Right lobe of liver (tissue), 6 donors: ENCODE measurements at regions not wholly inside any gene's neighbourhood (a gene's known extent, or its start where the extent isn't known, plus 50 kb on each side); places are given as distances from the start of the nearest gene placed in this dataset.

Experiments
- ATAC-seq, 4 donors: fragments of 200-7000 bp; cut with Tn5 transposase; one replicate each; pipeline ENCODE4 v1.9.1; 2020; ENCODE audit warnings: mild to moderate bottlenecking in 4 of 4, moderate library complexity in 4 of 4
- DNase-seq, 3 donors: peaks; one replicate each; pipeline ENCODE4 v3.0.0-alpha.2; 2020
- H3K27ac ChIP-seq, 3 donors: fragments of 200-600 bp; one replicate each; pipeline ENCODE4 v1.8.0; 2022
- H3K27me3 ChIP-seq, 2 donors: fragments of 200-600 bp; one replicate each; pipeline ENCODE4 v1.8.0; 2022
- H3K36me3 ChIP-seq, 4 donors: fragments of 200-600 bp; sonication (generic) in 1 of 4; one replicate each; pipeline versions ENCODE4 v1.5.1 to v1.8.0; 2017 to 2022; ENCODE audit warnings: control low read depth in 1 of 4
- H3K4me1 ChIP-seq, 4 donors: fragments of 200-600 bp; sonication (generic) in 1 of 4; one replicate each; pipeline versions ENCODE4 v1.5.1 to v1.8.0; 2017 to 2022; ENCODE audit warnings: control low read depth in 1 of 4
- H3K4me3 ChIP-seq, 3 donors: fragments of 200-600 bp; one replicate each; pipeline ENCODE4 v1.8.0; 2022
- H3K9me3 ChIP-seq, 4 donors: fragments of 200-600 bp; sonication (generic) in 1 of 4; one replicate each; pipeline versions ENCODE4 v1.5.1 to v1.8.0; 2017 to 2022; ENCODE audit warnings: control low read depth in 1 of 4
- POLR2A ChIP-seq: fragments of 450-650 bp; IDR thresholded peaks from one replicate; pipeline ENCODE4 v1.6.1; 2017; ENCODE audit warnings: antibody characterized with exemption, mild to moderate bottlenecking
- WGBS: methylation state at CpG from one replicate; pipeline ENCODE4 v1.1.6; 2018; ENCODE audit warnings: low coverage, low lambda C conversion rate; ENCODE audit not compliant: insufficient coverage; ENCODE audit errors: missing lambda C conversion rate; 5-methylcytosine and 5-hydroxymethylcytosine counted together
- intact Hi-C, 2 donors: fragments of 100-400 bp; cut with DNase I; formaldehyde crosslinking; loops; one replicate each; pipeline versions ENCODE4 v1.11.2 to v1.14.1; 2022
- TF ChIP-seq, protein P1 (sequence below), 4 donors: fragments of 200-600 bp in 3 of 4; fragments of 450-650 bp in 1 of 4; IDR thresholded peaks; one replicate each; pipeline versions ENCODE4 v1.5.1 to v1.8.0; 2016 to 2022; ENCODE audit warnings: antibody characterized with exemption in 4 of 4, mild to moderate bottlenecking in 2 of 4
- donor health status: DM: no; HTN: yes; CAD: no.
- donor health status: DM: no; HTN: no; CAD: no.
- donor health status: DM: no; HTN: no; CAD: no.
- donor health status: DM: no; HTN: yes; CAD: no.
- donor health status: DM: no; HTN: yes; CAD: no.

DNA sequence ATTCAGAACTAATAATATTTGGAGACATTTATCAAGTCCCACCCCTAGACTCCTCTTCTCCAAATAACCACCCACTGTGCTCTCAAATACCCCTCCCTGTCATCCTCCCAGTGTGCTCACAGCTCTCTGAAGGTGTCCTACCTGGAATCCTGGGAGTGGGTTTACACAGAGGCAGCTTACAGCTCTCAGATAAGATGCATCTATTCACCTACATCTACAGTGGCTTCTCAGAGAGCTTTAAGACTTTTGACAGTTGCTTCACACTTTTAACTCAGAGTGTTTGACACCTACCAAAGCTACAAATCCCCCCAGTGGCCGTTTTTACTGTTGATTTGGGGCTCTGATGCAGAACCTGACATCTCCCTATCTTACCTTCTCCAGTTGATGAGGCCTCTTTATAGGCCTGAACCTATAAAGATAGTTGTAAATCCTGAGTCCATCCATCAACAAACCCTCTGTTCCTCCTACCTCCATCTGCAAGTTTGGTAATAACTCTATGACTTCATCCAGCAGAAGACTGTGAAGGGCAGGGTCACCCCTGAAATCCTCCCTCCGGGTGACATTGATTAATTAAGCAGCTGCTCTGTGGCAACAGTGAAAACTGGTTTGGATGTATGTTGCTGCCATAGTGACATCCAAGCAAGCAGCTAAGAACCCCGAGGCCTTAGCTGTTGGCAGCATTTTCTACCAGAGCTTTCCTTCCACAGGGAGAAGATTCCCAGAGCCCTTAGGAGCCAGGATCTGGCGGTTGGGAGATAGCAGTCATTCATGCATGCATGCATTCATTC lies 226.1 kb upstream of the RREB1 start:
- intact Hi-C loops: no loop called here
- no peaks in the 10 kb centered on the region for H3K36me3 ChIP-seq
- no peaks in the 10 kb centered on the region for H3K9me3 ChIP-seq
- TF ChIP-seq, protein P1, sequence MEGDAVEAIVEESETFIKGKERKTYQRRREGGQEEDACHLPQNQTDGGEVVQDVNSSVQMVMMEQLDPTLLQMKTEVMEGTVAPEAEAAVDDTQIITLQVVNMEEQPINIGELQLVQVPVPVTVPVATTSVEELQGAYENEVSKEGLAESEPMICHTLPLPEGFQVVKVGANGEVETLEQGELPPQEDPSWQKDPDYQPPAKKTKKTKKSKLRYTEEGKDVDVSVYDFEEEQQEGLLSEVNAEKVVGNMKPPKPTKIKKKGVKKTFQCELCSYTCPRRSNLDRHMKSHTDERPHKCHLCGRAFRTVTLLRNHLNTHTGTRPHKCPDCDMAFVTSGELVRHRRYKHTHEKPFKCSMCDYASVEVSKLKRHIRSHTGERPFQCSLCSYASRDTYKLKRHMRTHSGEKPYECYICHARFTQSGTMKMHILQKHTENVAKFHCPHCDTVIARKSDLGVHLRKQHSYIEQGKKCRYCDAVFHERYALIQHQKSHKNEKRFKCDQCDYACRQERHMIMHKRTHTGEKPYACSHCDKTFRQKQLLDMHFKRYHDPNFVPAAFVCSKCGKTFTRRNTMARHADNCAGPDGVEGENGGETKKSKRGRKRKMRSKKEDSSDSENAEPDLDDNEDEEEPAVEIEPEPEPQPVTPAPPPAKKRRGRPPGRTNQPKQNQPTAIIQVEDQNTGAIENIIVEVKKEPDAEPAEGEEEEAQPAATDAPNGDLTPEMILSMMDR (IDR thresholded peaks at IDR 0.05): no peak
- no peak for TF ChIP-seq POLR2A
- WGBS: 75% methylated on average over 4 of the region's 4 CpGs
- H3K27me3 ChIP-seq: no peaks in the 10 kb centered on the region
- no peak overlapping the region for H3K27ac ChIP-seq
- ATAC-seq (no peak), DNase-seq (no peak)
- peaks cover 0 to 13% (median 4%) of the 10 kb centered on the region in 4 donors for H3K4me1 ChIP-seq
- no peak overlapping the region for H3K4me3 ChIP-seq

DNA sequence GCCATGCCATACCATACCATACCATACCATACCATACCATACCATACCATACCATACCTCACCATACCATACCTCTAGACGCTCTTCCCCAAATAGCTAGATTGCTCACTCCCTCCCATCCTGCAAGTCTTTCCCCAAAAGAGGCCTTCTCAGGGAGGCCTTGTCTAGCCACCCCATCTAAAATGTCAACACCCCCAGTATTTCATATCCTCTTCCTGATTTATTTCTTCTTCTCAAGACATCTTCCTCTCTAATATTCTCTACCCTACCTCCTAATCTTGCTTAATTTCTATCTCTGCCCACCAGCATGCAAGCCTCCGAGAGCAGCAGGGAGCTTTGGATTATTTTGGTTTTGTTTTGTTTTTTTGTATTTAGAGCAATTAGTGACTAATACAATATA lies 225.2 kb upstream of the RREB1 start:
- 88% methylated on average over 2 of the region's 2 CpGs for WGBS
- no peak overlapping the region for H3K27ac ChIP-seq
- intact Hi-C loops: no loop called here

DNA sequence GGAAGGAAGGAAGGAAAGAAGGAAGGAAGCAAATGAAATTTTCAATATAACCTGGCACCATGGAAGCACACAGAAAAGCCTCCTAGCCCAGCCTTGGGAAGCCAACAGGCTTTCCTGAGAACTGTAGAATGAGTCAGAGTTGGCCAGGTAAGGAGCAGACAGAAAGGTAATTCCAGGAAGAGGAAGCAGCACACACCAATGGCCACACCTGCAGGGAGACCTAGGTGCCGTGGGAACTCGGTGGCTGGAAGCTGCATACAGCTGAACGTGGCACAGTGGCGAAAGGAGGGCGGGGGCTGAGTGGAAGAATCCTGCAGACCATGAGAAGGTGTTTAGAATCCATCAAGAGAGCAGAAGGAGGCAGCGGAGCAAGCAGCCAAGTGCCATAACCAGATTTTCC lies 224.8 kb upstream of the RREB1 start:
- Histone ChIP-seq H3K4me1 (peaks cover 0 to 13% (median 4%) of the 10 kb centered on the region in 4 donors), H3K36me3 (no peaks in the 10 kb centered on the region), H3K4me3 (no peak overlapping the region), H3K27ac (no peak overlapping the region), H3K9me3 (no peaks in the 10 kb centered on the region), H3K27me3 (no peaks in the 10 kb centered on the region)
- intact Hi-C loops: no loop called here
- DNase-seq (no peak), ATAC-seq (no peak)
- TF ChIP-seq POLR2A: no peak
- TF ChIP-seq, protein P1 (IDR thresholded peaks at IDR 0.05): no peak
- WGBS: 96% methylated on average over 6 of the region's 6 CpGs

More for the DNA sequence above, 225.2 kb upstream of the RREB1 start:
- Histone ChIP-seq H3K9me3 (no peaks in the 10 kb centered on the region), H3K4me3 (no peak overlapping the region), H3K4me1 (peaks cover 0 to 13% (median 4%) of the 10 kb centered on the region in 4 donors), H3K36me3 (no peaks in the 10 kb centered on the region), H3K27me3 (no peaks in the 10 kb centered on the region)
- no peak for ATAC-seq
- no peak for DNase-seq
- TF ChIP-seq, protein P1 (IDR thresholded peaks at IDR 0.05): no peak
- TF ChIP-seq POLR2A: no peak

DNA sequence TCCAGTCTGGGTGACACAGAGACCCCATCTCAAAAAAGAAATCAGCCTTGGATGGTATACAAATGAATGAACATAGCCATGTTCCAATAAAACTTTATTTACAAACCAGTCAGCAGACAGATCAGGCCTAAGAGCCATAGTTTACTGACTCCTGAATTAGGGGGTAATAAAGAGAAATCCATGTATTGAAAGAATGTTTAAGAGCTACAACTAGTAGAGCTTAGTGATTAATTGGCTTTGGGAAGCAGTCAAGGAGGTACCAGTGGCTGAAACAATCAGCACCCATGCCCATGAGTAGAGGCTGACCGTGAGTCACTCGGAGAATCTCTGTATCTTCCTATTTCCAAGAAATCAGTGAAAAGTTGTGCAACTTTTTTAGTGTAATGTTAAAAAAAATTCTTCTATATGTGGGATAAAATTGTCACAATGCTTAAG lies 223.6 kb upstream of the RREB1 start:
- H3K4me1 ChIP-seq: peaks cover 0 to 13% (median 4%) of the 10 kb centered on the region in 4 donors
- intact Hi-C loops: no loop called here
- WGBS: 25% methylated on average over 2 of the region's 2 CpGs
- peak overlapping the region in 2 of 3 donors; percentile 29 to 34 for H3K27ac ChIP-seq
- no peak for DNase-seq
- H3K9me3 ChIP-seq: no peaks in the 10 kb centered on the region
- no peak for TF ChIP-seq POLR2A
- TF ChIP-seq, protein P1 (IDR thresholded peaks at IDR 0.05): no peak
- H3K27me3 ChIP-seq: no peaks in the 10 kb centered on the region
- ATAC-seq: peak in 1 of 4 donors; percentile 33
- no peak overlapping the region for H3K4me3 ChIP-seq
- no peaks in the 10 kb centered on the region for H3K36me3 ChIP-seq
